ENCODE measurements at regions not wholly inside any gene's neighbourhood (a gene's known extent, or its start where the extent isn't known, plus 50 kb on each side); places are given as distances from the start of the nearest gene placed in this dataset.

DNA sequence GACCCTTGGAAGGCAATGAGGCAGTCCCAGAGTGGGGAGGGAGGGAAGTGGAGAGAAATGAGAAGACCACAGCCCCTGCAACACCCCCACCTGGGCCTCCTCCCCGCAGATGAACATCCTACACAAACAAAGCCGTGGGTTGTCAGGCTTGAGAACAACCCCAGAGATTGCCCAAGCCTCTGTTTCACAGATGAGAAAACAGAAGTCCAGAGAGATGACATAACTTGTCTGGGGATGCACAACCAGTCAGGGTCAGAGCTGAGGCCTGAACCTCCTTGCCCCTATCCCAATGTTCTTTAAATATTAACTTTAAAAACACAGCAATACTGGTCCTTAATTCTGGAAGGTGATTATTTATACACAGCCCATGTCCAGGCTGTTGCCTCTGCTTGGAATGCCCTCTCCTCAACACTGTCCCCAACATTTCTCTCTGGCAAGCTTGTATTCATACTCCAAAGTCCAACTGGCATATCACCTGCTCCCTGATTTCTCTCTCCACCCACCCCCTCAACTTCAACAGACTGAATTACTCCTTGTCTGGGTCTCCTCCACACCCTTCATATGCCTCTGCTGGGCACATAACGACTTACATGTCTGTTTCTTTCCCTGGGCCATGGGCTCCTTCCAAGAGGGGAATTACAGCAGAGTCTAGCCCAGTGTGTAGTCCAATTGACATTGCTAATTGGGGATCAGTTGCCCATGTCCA, 135.5 kb upstream of the LRFN2 start:
- TF ChIP-seq, protein P1, sequence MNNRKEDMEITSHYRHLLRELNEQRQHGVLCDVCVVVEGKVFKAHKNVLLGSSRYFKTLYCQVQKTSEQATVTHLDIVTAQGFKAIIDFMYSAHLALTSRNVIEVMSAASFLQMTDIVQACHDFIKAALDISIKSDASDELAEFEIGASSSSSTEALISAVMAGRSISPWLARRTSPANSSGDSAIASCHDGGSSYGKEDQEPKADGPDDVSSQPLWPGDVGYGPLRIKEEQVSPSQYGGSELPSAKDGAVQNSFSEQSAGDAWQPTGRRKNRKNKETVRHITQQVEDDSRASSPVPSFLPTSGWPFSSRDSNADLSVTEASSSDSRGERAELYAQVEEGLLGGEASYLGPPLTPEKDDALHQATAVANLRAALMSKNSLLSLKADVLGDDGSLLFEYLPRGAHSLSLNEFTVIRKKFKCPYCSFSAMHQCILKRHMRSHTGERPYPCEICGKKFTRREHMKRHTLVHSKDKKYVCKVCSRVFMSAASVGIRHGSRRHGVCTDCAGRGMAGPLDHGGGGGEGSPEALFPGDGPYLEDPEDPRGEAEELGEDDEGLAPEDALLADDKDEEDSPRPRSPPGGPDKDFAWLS (CRISPR knock-in tag; IDR thresholded peaks at IDR 0.05; ENCODE audit: borderline replicate concordance) = no peak
- TF ChIP-seq TRIM24 (CRISPR knock-in tag; IDR thresholded peaks at IDR 0.05) = no peak
- TF ChIP-seq, protein P2, sequence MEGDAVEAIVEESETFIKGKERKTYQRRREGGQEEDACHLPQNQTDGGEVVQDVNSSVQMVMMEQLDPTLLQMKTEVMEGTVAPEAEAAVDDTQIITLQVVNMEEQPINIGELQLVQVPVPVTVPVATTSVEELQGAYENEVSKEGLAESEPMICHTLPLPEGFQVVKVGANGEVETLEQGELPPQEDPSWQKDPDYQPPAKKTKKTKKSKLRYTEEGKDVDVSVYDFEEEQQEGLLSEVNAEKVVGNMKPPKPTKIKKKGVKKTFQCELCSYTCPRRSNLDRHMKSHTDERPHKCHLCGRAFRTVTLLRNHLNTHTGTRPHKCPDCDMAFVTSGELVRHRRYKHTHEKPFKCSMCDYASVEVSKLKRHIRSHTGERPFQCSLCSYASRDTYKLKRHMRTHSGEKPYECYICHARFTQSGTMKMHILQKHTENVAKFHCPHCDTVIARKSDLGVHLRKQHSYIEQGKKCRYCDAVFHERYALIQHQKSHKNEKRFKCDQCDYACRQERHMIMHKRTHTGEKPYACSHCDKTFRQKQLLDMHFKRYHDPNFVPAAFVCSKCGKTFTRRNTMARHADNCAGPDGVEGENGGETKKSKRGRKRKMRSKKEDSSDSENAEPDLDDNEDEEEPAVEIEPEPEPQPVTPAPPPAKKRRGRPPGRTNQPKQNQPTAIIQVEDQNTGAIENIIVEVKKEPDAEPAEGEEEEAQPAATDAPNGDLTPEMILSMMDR (CRISPR knock-in tag; IDR thresholded peaks at IDR 0.05) = no peak
- TF ChIP-seq HOXA7 (CRISPR knock-in tag; IDR thresholded peaks at IDR 0.05) = no peak
- TF ChIP-seq CENPX (CRISPR knock-in tag; IDR thresholded peaks at IDR 0.05) = no peak
- no peak for TF ChIP-seq EP300 (IDR thresholded peaks at IDR 0.05; ENCODE audit: low read depth in 2 of 2, low read length in 2 of 2)
- TF ChIP-seq EP300 (CRISPR knock-in tag; IDR thresholded peaks at IDR 0.05; ENCODE audit: borderline replicate concordance) = no peak
